C4-2B (cell line): ENCODE measurements at regions not wholly inside any gene's neighbourhood (a gene's known extent, or its start where the extent isn't known, plus 50 kb on each side); places are given as distances from the start of the nearest gene placed in this dataset.

Source experiments
- ZFX ChIP-seq: fragments of 450-650 bp; IDR thresholded peaks from 2 replicates; pipeline ENCODE4 v1.6.1; 2017
- TF ChIP-seq, protein P1 (sequence below): fragments of 450-650 bp; conservative IDR thresholded peaks from 2 replicates; pipeline ENCODE4 v1.5.1; 2017; ENCODE audit warnings: mild to moderate bottlenecking

DNA sequence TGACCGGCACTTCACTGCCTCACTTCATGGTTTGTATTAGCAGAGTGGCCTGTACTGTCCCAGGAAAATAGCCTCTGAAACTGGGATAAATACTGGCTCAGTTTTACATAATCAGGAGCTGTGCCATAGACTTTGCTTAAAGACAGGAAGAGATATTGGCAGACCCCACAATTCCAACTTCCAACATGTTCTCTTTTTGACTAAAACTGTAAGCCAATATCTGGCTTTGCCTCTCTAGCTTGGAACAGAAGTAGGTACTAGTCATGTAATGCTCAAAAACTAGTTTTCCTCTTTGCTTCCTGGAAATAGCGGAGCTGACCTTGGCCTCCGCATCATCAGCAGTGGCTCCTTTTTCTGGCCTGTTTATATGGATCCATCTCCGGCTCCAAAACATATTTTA, 276.9 kb downstream of the CDH9 start:
- TF ChIP-seq, protein P1, sequence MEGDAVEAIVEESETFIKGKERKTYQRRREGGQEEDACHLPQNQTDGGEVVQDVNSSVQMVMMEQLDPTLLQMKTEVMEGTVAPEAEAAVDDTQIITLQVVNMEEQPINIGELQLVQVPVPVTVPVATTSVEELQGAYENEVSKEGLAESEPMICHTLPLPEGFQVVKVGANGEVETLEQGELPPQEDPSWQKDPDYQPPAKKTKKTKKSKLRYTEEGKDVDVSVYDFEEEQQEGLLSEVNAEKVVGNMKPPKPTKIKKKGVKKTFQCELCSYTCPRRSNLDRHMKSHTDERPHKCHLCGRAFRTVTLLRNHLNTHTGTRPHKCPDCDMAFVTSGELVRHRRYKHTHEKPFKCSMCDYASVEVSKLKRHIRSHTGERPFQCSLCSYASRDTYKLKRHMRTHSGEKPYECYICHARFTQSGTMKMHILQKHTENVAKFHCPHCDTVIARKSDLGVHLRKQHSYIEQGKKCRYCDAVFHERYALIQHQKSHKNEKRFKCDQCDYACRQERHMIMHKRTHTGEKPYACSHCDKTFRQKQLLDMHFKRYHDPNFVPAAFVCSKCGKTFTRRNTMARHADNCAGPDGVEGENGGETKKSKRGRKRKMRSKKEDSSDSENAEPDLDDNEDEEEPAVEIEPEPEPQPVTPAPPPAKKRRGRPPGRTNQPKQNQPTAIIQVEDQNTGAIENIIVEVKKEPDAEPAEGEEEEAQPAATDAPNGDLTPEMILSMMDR, result no peak
- TF ChIP-seq ZFX, result no peak
